IMR-90 (cell line): ENCODE measurements at regions not wholly inside any gene's neighbourhood (a gene's known extent, or its start where the extent isn't known, plus 50 kb on each side); places are given as distances from the start of the nearest gene placed in this dataset.

ENCODE experiments used
- ATAC-seq: fragments of 200-7000 bp; cut with Tn5 transposase; 2 replicates; pipeline ENCODE4 v1.9.1; 2020; ENCODE audit warnings: low read depth, mild to moderate bottlenecking, moderate library complexity
- BruUV-seq: library from RNA; stranded (reverse); fragments of 400-500 nt; replicated peaks from 2 replicates; lab custom pipeline; 2021; lab: Mats Ljungman, UMichigan
- CTCF ChIA-PET: fragments of 300-600 bp; formaldehyde crosslinking; extraction: SDS; loops from one replicate; lab custom pipeline; 2021; ENCODE audit warnings: antibody characterized with exemption; lab: Yijun Ruan, JAX
- POLR2A ChIA-PET: fragments of 300-600 bp; sonication (Branson Sonifier 250); formaldehyde crosslinking; loops from one replicate; lab custom pipeline; 2022; ENCODE audit warnings: antibody characterized with exemption; ENCODE audit not compliant: unreplicated experiment; lab: Charles Lee
- DNase-seq: peaks from one replicate; pipeline ENCODE4 v3.0.0; 2013
- H2AFZ ChIP-seq: replicated peaks from 2 replicates; pipeline ENCODE3; 2013; ENCODE audit warnings: low read length, mild to moderate bottlenecking; ENCODE audit not compliant: poor library complexity
- H2AK5ac ChIP-seq: 2 replicates; pipeline ENCODE4 v1.6.1; 2013; ENCODE audit warnings: low read depth, low read length, inconsistent platforms
- H2AK9ac ChIP-seq: replicated peaks from 2 replicates; pipeline ENCODE3; 2013; ENCODE audit warnings: mild to moderate bottlenecking, low read depth, low read length, moderate library complexity; ENCODE audit not compliant: poor library complexity
- H2BK120ac ChIP-seq: 2 replicates; pipeline ENCODE4 v1.6.1; 2013; ENCODE audit warnings: low read depth, low read length, inconsistent platforms
- H2BK15ac ChIP-seq: 3 replicates; pipeline ENCODE4 v1.6.1; 2013; ENCODE audit warnings: low read depth, low read length, inconsistent platforms
- H2BK20ac ChIP-seq: 2 replicates; pipeline ENCODE4 v1.6.1; 2013; ENCODE audit warnings: low read depth, mild to moderate bottlenecking, inconsistent platforms, low read length, moderate library complexity
- H2BK5ac ChIP-seq: 2 replicates; pipeline ENCODE4 v1.6.1; 2013; ENCODE audit warnings: mild to moderate bottlenecking, low read depth, low read length, inconsistent platforms; ENCODE audit not compliant: poor library complexity, severe bottlenecking
- H3K14ac ChIP-seq: replicated peaks from 2 replicates; pipeline ENCODE4 v1.6.1; 2013; ENCODE audit warnings: low read depth, low read length, inconsistent platforms
- H3K18ac ChIP-seq: 2 replicates; pipeline ENCODE4 v1.6.1; 2013; ENCODE audit warnings: low read depth, low read length, control low read depth
- H3K23ac ChIP-seq: 2 replicates; pipeline ENCODE4 v1.6.1; 2013; ENCODE audit warnings: low read depth, low read length, inconsistent platforms
- H3K27ac ChIP-seq: 2 replicates; pipeline ENCODE4 v1.5.1; 2013; ENCODE audit warnings: mild to moderate bottlenecking, control low read depth, low read length; ENCODE audit not compliant: insufficient read depth
- H3K27me3 ChIP-seq: 2 replicates; pipeline ENCODE4 v1.6.1; 2013; ENCODE audit warnings: low read length; ENCODE audit not compliant: control insufficient read depth, insufficient read depth
- H3K36me3 ChIP-seq: 2 replicates; pipeline ENCODE4 v1.6.1; 2013; ENCODE audit warnings: low read length, mixed read lengths; ENCODE audit not compliant: control insufficient read depth, insufficient read depth
- H3K4ac ChIP-seq: 2 replicates; pipeline ENCODE4 v1.6.1; 2013; ENCODE audit warnings: low read depth, low read length, inconsistent platforms
- H3K4me1 ChIP-seq: 2 replicates; pipeline ENCODE4 v1.6.1; 2013; ENCODE audit warnings: low read length, mixed read lengths; ENCODE audit not compliant: control insufficient read depth, insufficient read depth
- H3K4me2 ChIP-seq: 2 replicates; pipeline ENCODE4 v1.6.1; 2013; ENCODE audit warnings: low read depth, mild to moderate bottlenecking, control low read depth, low read length, moderate library complexity
- H3K4me3 ChIP-seq: 2 replicates; pipeline ENCODE4 v1.5.1; 2013; ENCODE audit warnings: low read depth, mild to moderate bottlenecking, control low read depth, low read length, moderate library complexity; ENCODE audit not compliant: insufficient read depth
- H3K56ac ChIP-seq: 2 replicates; pipeline ENCODE4 v1.6.1; 2013; ENCODE audit warnings: low read length, inconsistent platforms; ENCODE audit not compliant: insufficient read depth; ENCODE audit errors: extremely low read depth
- H3K79me1 ChIP-seq, 2 experiments: 2 replicates each; pipeline ENCODE4 v1.6.1; 2013; ENCODE audit warnings: low read length in 2 of 2, inconsistent platforms in 1 of 2, low read depth in 1 of 2
- H3K9ac ChIP-seq: 2 replicates; pipeline ENCODE4 v1.6.1; 2013; ENCODE audit warnings: low read depth, low read length, control low read depth
- H3K9me1 ChIP-seq: 2 replicates; pipeline ENCODE4 v1.6.1; 2013; ENCODE audit warnings: low read length, inconsistent platforms; ENCODE audit not compliant: insufficient read depth
- H3K9me3 ChIP-seq: 2 replicates; pipeline ENCODE4 v1.6.1; 2013; ENCODE audit warnings: low read length; ENCODE audit not compliant: control insufficient read depth, insufficient read depth
- H4K20me1 ChIP-seq: 2 replicates; pipeline ENCODE4 v1.6.1; 2013; ENCODE audit warnings: low read length, inconsistent platforms; ENCODE audit not compliant: insufficient read depth
- H4K5ac ChIP-seq: 2 replicates; pipeline ENCODE4 v1.6.1; 2013; ENCODE audit warnings: mild to moderate bottlenecking, low read depth, low read length, control low read depth
- H4K8ac ChIP-seq, 2 experiments: 2 replicates each; pipeline ENCODE4 v1.6.1; 2013; ENCODE audit warnings: low read depth in 2 of 2, low read length in 2 of 2, control low read depth in 1 of 2, inconsistent platforms in 1 of 2
- H4K91ac ChIP-seq: 2 replicates; pipeline ENCODE4 v1.6.1; 2013; ENCODE audit warnings: low read depth, low read length, inconsistent platforms; ENCODE audit not compliant: insufficient read depth
- BHLHE40 ChIP-seq: fragments of 150-350 bp; IDR thresholded peaks from 2 replicates; pipeline ENCODE4 v1.6.1; 2016; ENCODE audit warnings: mild to moderate bottlenecking, low read depth, low read length
- CEBPB ChIP-seq: IDR thresholded peaks from 2 replicates; pipeline ENCODE4 v1.6.1; 2012; ENCODE audit warnings: low read depth, low read length, improper control_type of control experiment
- CHD1 ChIP-seq: IDR thresholded peaks from 2 replicates; pipeline ENCODE4 v1.6.1; 2012; ENCODE audit warnings: low read depth, low read length, improper control_type of control experiment
- CTCF ChIP-seq: conservative IDR thresholded peaks from 2 replicates; pipeline ENCODE4 v1.5.1; 2012; ENCODE audit warnings: mild to moderate bottlenecking, low read depth, low read length, improper control_type of control experiment
- ELK1 ChIP-seq: fragments of 150-350 bp; IDR thresholded peaks from 2 replicates; pipeline ENCODE4 v1.6.1; 2016; ENCODE audit warnings: low read depth, mild to moderate bottlenecking, low read length, moderate library complexity, borderline replicate concordance
- FOS ChIP-seq: fragments of 150-350 bp; IDR thresholded peaks from 2 replicates; pipeline ENCODE4 v1.6.1; 2016; ENCODE audit warnings: low read depth, low read length
- MAFK ChIP-seq: IDR thresholded peaks from 2 replicates; pipeline ENCODE4 v1.6.1; 2012; ENCODE audit warnings: low read depth, low read length, improper control_type of control experiment
- MAZ ChIP-seq: IDR thresholded peaks from 2 replicates; pipeline ENCODE4 v1.6.1; 2012; ENCODE audit warnings: low read depth, mild to moderate bottlenecking, low read length, improper control_type of control experiment, moderate library complexity, borderline replicate concordance
- MXI1 ChIP-seq: IDR thresholded peaks from 2 replicates; pipeline ENCODE4 v1.6.1; 2012; ENCODE audit warnings: low read depth, mild to moderate bottlenecking, low read length, moderate library complexity, borderline replicate concordance
- NFE2L2 ChIP-seq: fragments of 150-350 bp; IDR thresholded peaks from 2 replicates; pipeline ENCODE4 v1.6.1; 2016; ENCODE audit warnings: low read depth, mild to moderate bottlenecking, low read length
- POLR2A ChIP-seq: IDR thresholded peaks from 2 replicates; pipeline ENCODE4 v1.6.1; 2012; ENCODE audit warnings: mild to moderate bottlenecking, low read depth, low read length
- RAD21 ChIP-seq: IDR thresholded peaks from 2 replicates; pipeline ENCODE4 v1.6.1; 2012; ENCODE audit warnings: low read length, improper control_type of control experiment
- RCOR1 ChIP-seq: IDR thresholded peaks from 2 replicates; pipeline ENCODE4 v1.6.1; 2012; ENCODE audit warnings: mild to moderate bottlenecking, low read length, improper control_type of control experiment; ENCODE audit not compliant: insufficient replicate concordance
- RFX5 ChIP-seq: IDR thresholded peaks from 2 replicates; pipeline ENCODE4 v1.8.0; 2012; ENCODE audit warnings: low read depth, mild to moderate bottlenecking, low read length, moderate library complexity
- SMC3 ChIP-seq: fragments of 150-350 bp; IDR thresholded peaks from 2 replicates; pipeline ENCODE4 v1.6.1; 2016; ENCODE audit warnings: low read depth, mild to moderate bottlenecking, antibody characterized with exemption, low read length, moderate library complexity
- USF2 ChIP-seq: fragments of 150-350 bp; IDR thresholded peaks from 2 replicates; pipeline ENCODE4 v1.6.1; 2017; ENCODE audit warnings: mild to moderate bottlenecking, antibody characterized with exemption, low read length, low read depth
- WGBS, 2 experiments: methylation state at CpG; one replicate each; pipeline versions ENCODE4 v1.1.5 to v1.1.7; 2013; ENCODE audit warnings: missing lambda C conversion rate in 2 of 2; ENCODE audit not compliant: insufficient read length in 1 of 2; ENCODE audit errors: extremely low coverage in 2 of 2; 5-methylcytosine and 5-hydroxymethylcytosine counted together
- dilution Hi-C: fragments of 300-500 bp; cut with HindIII; formaldehyde crosslinking; loops from one replicate; pipeline ENCODE4 v1.14.3; 2018; ENCODE audit warnings: low sequenced_read_pairs; ENCODE audit not compliant: unreplicated experiment
- in situ Hi-C: fragments of 300-500 bp; cut with MboI; formaldehyde crosslinking; loops from 3 replicates; pipeline ENCODE4 v1.14.3; 2019; ENCODE audit warnings: low sequenced_read_pairs, inconsistent platforms, mixed read lengths
- intact Hi-C: fragments of 100-400 bp; cut with micrococcal nuclease; formaldehyde crosslinking; loops from 2 replicates; pipeline ENCODE4 v1.10.0; 2022

GRCh38 chr2:226553333-226553732, 246.3 kb downstream of the IRS1 start:
- H3K9me3 ChIP-seq: no peaks in the 10 kb centered on the region
- peak overlapping the region; percentile 71 for H3K4ac ChIP-seq
- peak overlapping the region; percentile 65; the same call in 1 of the 3 replicates for H2BK15ac ChIP-seq
- in situ Hi-C loops (no loop called here), dilution Hi-C loops (no loop called here), intact Hi-C loops (no loop called here)
- no peaks in the 10 kb centered on the region for H3K36me3 ChIP-seq
- no peak overlapping the region for H3K4me3 ChIP-seq
- H4K8ac ChIP-seq: 0 out of 4 replicates have a peak overlapping the region, but pooled peaks of 1 of the 2 experiments have one; percentile 5
- H3K9me1 ChIP-seq: peaks cover 3% of the 10 kb centered on the region
- peaks cover 5% of the 10 kb centered on the region; the same call in 1 of the 2 replicates for H3K4me1 ChIP-seq
- no peaks in the 10 kb centered on the region for H3K79me1 ChIP-seq
- H3K27ac ChIP-seq: no peak overlapping the region
- H3K27me3 ChIP-seq: no peaks in the 10 kb centered on the region
- H2BK120ac ChIP-seq: 0 out of 2 replicates have a peak overlapping the region, but pooled peaks have one; percentile 14
- ATAC-seq (no peak), DNase-seq (no peak)
- H3K14ac ChIP-seq: no peak overlapping the region; the same call in 1 of the 2 replicates
- peak overlapping the region; percentile 45; the same call in 1 of the 2 replicates for H3K23ac ChIP-seq
- H3K9ac ChIP-seq: no peak overlapping the region
- H2AFZ ChIP-seq: no peak overlapping the region
- no TSS peak for BruUV-seq
- no peak overlapping the region for H2AK9ac ChIP-seq
- H2BK5ac ChIP-seq: no peak overlapping the region
- no peak overlapping the region for H3K56ac ChIP-seq
- ChIA-PET CTCF (interaction anchor here (0.6 to 0.7 kb wide), 2 partner anchors 31 to 210 kb away, joined by 3 read pairs; no protein-coding TSS in a partner anchor), POLR2A (no interaction called here)
- H3K18ac ChIP-seq: peak overlapping the region; percentile 72; the same call in 1 of the 2 replicates
- no peaks in the 10 kb centered on the region for H4K20me1 ChIP-seq
- H3K4me2 ChIP-seq: no peak overlapping the region
- TF ChIP-seq ELK1: no peak
- no peak for TF ChIP-seq MAZ
- TF ChIP-seq MAFK: no peak
- TF ChIP-seq CTCF: no peak
- TF ChIP-seq CHD1: no peak
- TF ChIP-seq RCOR1: no peak
- no peak for TF ChIP-seq RAD21
- no peak for TF ChIP-seq USF2
- TF ChIP-seq BHLHE40: no peak
- no peak for TF ChIP-seq RFX5
- TF ChIP-seq CEBPB: no peak
- no peak for TF ChIP-seq FOS
- TF ChIP-seq NFE2L2: no peak
- TF ChIP-seq POLR2A: no peak
- no peak for TF ChIP-seq MXI1
- TF ChIP-seq SMC3: no peak
- peak overlapping the region; percentile 52; the same call in 1 of the 2 replicates for H4K91ac ChIP-seq
- H4K5ac ChIP-seq: 0 out of 2 replicates have a peak overlapping the region, but pooled peaks have one; percentile 54
- H2BK20ac ChIP-seq: peak overlapping the region; percentile 77
- H2AK5ac ChIP-seq: no peak overlapping the region; the same call in 1 of the 2 replicates
- no CpG with 5 or more reads among the region's 3 CpGs for WGBS, 2 experiments
